ENCODE measurements at regions not wholly inside any gene's neighbourhood (a gene's known extent, or its start where the extent isn't known, plus 50 kb on each side); places are given as distances from the start of the nearest gene placed in this dataset.

- TF ChIP-seq POLR2A (IDR thresholded peaks at IDR 0.05; ENCODE audit: low read length) (no peak), GATA1 (IDR thresholded peaks at IDR 0.05; ENCODE audit: low read depth, low read length) (no peak)
These were observed 263.2 kb downstream of the CMPK2 start for GRCh38 chr2:6602471-6602870.
